Type B pancreatic cell (in vitro differentiated cells): ENCODE measurements at regions not wholly inside any gene's neighbourhood (a gene's known extent, or its start where the extent isn't known, plus 50 kb on each side); places are given as distances from the start of the nearest gene placed in this dataset.
"Not testable (repeated sequence)": the region's sequence is repeated elsewhere in the genome, so short reads cannot be mapped to it uniquely, and the experiment has no call there.

Experiments used
- DNase-seq: peaks from one replicate; pipeline ENCODE4 v3.0.0; 2021; ENCODE audit warnings: mixed read lengths; ENCODE audit not compliant: unreplicated experiment; ENCODE audit errors: extremely low spot score
- H3K27ac Mint-ChIP-seq: 2 replicates; pipeline ENCODE4 v1.8.0; 2021; ENCODE audit warnings: mild to moderate bottlenecking, mixed read lengths
- H3K27me3 Mint-ChIP-seq: 2 replicates; pipeline ENCODE4 v1.8.0; 2021; ENCODE audit warnings: mixed read lengths
- H3K36me3 Mint-ChIP-seq: 2 replicates; pipeline ENCODE4 v1.8.0; 2021; ENCODE audit warnings: mixed read lengths
- H3K4me1 Mint-ChIP-seq: one replicate; pipeline ENCODE4 v1.8.0; 2021; ENCODE audit warnings: mixed read lengths; ENCODE audit not compliant: unreplicated experiment
- H3K4me3 Mint-ChIP-seq: 2 replicates; pipeline ENCODE4 v1.8.0; 2021; ENCODE audit warnings: mild to moderate bottlenecking, mixed read lengths
- H3K9me3 Mint-ChIP-seq: 2 replicates; pipeline ENCODE4 v1.8.0; 2021; ENCODE audit warnings: mixed read lengths
- CTCF ChIP-seq: fragments of 200-600 bp; sonication (generic); conservative IDR thresholded peaks from 2 replicates; pipeline ENCODE4 v1.5.0; 2021; ENCODE audit warnings: antibody characterized with exemption, mild to moderate bottlenecking

GRCh38 chr12:46970636-46971035 lies 108.8 kb upstream of the PCED1B start:
- Mint-ChIP-seq H3K4me1 (no peaks in the 10 kb centered on the region), H3K9me3 (no peaks in the 10 kb centered on the region), H3K27me3 (no peaks in the 10 kb centered on the region), H3K36me3 (no peaks in the 10 kb centered on the region), H3K27ac (no peak overlapping the region), H3K4me3 (no peak overlapping the region)
- no peak for TF ChIP-seq CTCF
- no peak for DNase-seq

GRCh38 chr12:46973937-46974336 lies 105.5 kb upstream of the PCED1B start:
- H3K4me1 Mint-ChIP-seq, H3K27ac Mint-ChIP-seq, DNase-seq, H3K4me3 Mint-ChIP-seq, H3K36me3 Mint-ChIP-seq, H3K27me3 Mint-ChIP-seq, H3K9me3 Mint-ChIP-seq: not testable (repeated sequence)

GRCh38 chr12:46977871-46978375 lies 101.5 kb upstream of the PCED1B start:
- Mint-ChIP-seq H3K9me3 (no peaks in the 10 kb centered on the region), H3K27ac (no peak overlapping the region), H3K4me1 (no peaks in the 10 kb centered on the region), H3K36me3 (no peaks in the 10 kb centered on the region), H3K27me3 (no peaks in the 10 kb centered on the region), H3K4me3 (no peak overlapping the region)
- no peak for TF ChIP-seq CTCF
- DNase-seq, result no peak

- Mint-ChIP-seq H3K27me3 (no peaks in the 10 kb centered on the region), H3K4me3 (no peak overlapping the region), H3K9me3 (no peaks in the 10 kb centered on the region), H3K27ac (no peak overlapping the region), H3K36me3 (no peaks in the 10 kb centered on the region), H3K4me1 (peaks cover 6% of the 10 kb centered on the region)
- no peak for DNase-seq
- TF ChIP-seq CTCF, result no peak
Measured at GRCh38 chr12:46981622-46982021, 97.8 kb upstream of the PCED1B start.

GRCh38 chr12:46982629-46983392 lies 96.6 kb upstream of the PCED1B start:
- Mint-ChIP-seq H3K27me3 (no peaks in the 10 kb centered on the region), H3K4me3 (no peak overlapping the region), H3K9me3 (no peaks in the 10 kb centered on the region), H3K4me1 (peaks cover 6% of the 10 kb centered on the region), H3K36me3 (no peaks in the 10 kb centered on the region), H3K27ac (no peak overlapping the region)
- DNase-seq, result no peak
- TF ChIP-seq CTCF, result no peak

- Mint-ChIP-seq H3K27me3 (no peaks in the 10 kb centered on the region), H3K27ac (no peak overlapping the region), H3K4me1 (peaks cover 6% of the 10 kb centered on the region), H3K36me3 (no peaks in the 10 kb centered on the region), H3K9me3 (no peaks in the 10 kb centered on the region), H3K4me3 (no peak overlapping the region)
- TF ChIP-seq CTCF, result no peak
- DNase-seq, result no peak
Measured at GRCh38 chr12:46983393-46983793, 96.0 kb upstream of the PCED1B start.
